Bronchial epithelial cell (primary cell): ENCODE measurements at regions not wholly inside any gene's neighbourhood (a gene's known extent, or its start where the extent isn't known, plus 50 kb on each side); places are given as distances from the start of the nearest gene placed in this dataset.

Experiments
- DNase-seq: peaks from one replicate; pipeline ENCODE4 v3.0.0-alpha.2; 2010; ENCODE audit warnings: low read depth
- FAIRE-seq: peaks from 2 replicates; lab custom pipeline; 2011; peaks lifted over from hg19 to GRCh38; lab: Jason Lieb, UNC
- H3K27me3 ChIP-seq: 2 replicates; pipeline ENCODE4 v1.5.1; 2011; ENCODE audit warnings: low read length; ENCODE audit not compliant: control insufficient read depth, insufficient read depth
- H3K36me3 ChIP-seq: 2 replicates; pipeline ENCODE4 v1.5.1; 2011; ENCODE audit warnings: low read length; ENCODE audit not compliant: control insufficient read depth, insufficient read depth
- H3K4me3 ChIP-seq: 2 replicates; pipeline ENCODE4 v1.5.1; 2011; ENCODE audit warnings: mild to moderate bottlenecking, low read depth, low read length, control low read depth
- CTCF ChIP-seq: IDR thresholded peaks from 2 replicates; pipeline ENCODE4 v1.5.1; 2011; ENCODE audit warnings: mild to moderate bottlenecking, moderate library complexity, low read length, control low read depth, inconsistent platforms; ENCODE audit not compliant: insufficient read depth, severe bottlenecking

DNA sequence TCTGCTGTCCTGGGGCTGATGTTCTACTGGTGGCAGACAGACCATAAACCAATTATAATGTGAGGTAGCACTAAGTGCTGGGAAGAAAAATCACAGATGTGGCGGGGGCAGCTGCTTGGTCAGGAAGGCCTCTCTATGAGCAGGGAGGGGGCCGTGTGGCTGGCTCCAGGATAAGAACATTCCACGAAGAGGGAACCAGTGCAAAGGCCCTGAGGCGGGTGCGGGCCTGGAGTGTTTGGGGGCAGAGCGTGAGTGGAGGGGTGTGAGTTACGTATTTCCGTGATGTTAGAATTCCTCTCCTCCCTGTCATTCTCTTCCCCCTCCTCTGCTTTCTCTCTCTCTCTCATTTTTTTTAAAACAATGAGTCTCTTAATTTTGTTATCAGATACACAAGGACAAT is 67.2 kb downstream of the CEBPB start:
- H3K27me3 ChIP-seq, result no peaks in the 10 kb centered on the region
- no peak for FAIRE-seq
- no peaks in the 10 kb centered on the region for H3K36me3 ChIP-seq

GRCh38 chr20:50258790-50259483 is 68.3 kb downstream of the CEBPB start:
- no peaks in the 10 kb centered on the region for H3K27me3 ChIP-seq
- DNase-seq, result no peak
- FAIRE-seq, result no peak
- H3K36me3 ChIP-seq, result no peaks in the 10 kb centered on the region
- TF ChIP-seq CTCF, result no peak
- H3K4me3 ChIP-seq, result no peak overlapping the region

More for the DNA sequence above, 67.2 kb downstream of the CEBPB start:
- no peak overlapping the region for H3K4me3 ChIP-seq
- DNase-seq, result no peak
- no peak for TF ChIP-seq CTCF

DNA sequence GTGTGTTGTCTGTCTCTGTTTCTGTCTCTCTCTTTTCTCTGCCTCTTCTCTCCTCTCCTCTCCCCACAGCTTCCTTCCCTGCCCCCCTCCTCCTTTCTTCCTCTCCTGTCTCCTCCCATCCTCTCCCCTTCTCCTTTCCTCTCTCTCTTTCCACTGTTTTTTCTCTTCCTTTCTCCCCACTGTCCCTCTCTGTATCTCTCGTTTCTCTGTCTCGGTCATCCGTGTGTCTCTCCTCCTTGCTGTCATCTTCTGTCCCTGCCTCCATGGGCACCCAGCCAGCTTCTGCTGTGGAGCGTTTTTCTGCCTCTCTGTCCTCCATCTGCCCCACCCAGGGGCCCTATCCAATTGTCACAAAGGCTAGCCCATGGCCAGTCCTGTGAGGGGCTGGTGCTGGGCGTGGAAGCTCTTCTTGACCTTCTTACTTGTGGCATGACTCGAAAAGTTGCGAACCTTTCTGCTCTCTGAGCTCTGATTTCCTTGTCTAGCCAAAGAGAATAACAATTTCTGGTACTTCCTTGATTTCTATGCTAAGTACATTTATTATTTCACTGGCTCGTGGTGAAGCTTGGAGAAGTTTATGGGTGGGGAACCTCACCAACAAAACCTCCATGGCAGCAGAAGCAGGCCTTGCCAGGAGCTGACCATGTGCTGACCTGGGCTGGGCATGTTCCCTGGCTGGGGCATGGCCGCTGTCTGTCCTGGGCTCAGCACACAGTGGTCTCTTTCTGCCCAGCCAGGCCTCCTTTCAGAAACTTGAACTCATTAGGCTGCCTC is 69.3 kb downstream of the CEBPB start:
- DNase-seq, result no peak
- FAIRE-seq, result no peak
- no peaks in the 10 kb centered on the region for H3K36me3 ChIP-seq
- TF ChIP-seq CTCF, result no peak
- H3K27me3 ChIP-seq, result no peaks in the 10 kb centered on the region
- H3K4me3 ChIP-seq, result no peak overlapping the region

- no peak for DNase-seq
- FAIRE-seq, result no peak
- Histone ChIP-seq H3K4me3 (no peak overlapping the region), H3K36me3 (no peaks in the 10 kb centered on the region), H3K27me3 (no peaks in the 10 kb centered on the region)
- no peak for TF ChIP-seq CTCF
Measured at GRCh38 chr20:50260479-50261221, 70.0 kb downstream of the CEBPB start.

GRCh38 chr20:50261471-50262212 is 71.0 kb downstream of the CEBPB start:
- Histone ChIP-seq H3K4me3 (no peak overlapping the region), H3K27me3 (no peaks in the 10 kb centered on the region), H3K36me3 (no peaks in the 10 kb centered on the region)
- TF ChIP-seq CTCF, result no peak
- FAIRE-seq (no peak), DNase-seq (no peak)
